ENCODE measurements at regions not wholly inside any gene's neighbourhood (a gene's known extent, or its start where the extent isn't known, plus 50 kb on each side); places are given as distances from the start of the nearest gene placed in this dataset.

DNA sequence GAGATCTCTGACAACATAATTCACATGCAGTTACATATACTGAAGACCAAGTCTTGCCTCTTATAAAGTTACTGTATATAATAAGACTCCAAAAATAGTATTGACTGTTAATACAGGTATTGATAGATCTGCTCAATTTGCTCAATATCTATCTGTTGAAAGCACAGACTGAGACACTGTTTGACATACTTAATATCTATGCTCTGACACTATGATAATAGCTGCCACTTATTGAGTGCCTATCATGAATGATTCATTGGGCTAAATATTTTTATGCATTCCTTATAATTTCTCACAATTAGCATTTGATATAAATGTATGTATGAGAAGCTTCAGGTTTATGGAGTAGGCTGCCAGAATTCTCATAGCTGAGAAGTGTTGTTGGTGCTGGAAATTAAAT is 1600.9 kb upstream of the IGFBP7 start:
- DNase-seq (ENCODE audit: low read depth in 4 of 4, low spot score in 2 of 4): no peak

DNA sequence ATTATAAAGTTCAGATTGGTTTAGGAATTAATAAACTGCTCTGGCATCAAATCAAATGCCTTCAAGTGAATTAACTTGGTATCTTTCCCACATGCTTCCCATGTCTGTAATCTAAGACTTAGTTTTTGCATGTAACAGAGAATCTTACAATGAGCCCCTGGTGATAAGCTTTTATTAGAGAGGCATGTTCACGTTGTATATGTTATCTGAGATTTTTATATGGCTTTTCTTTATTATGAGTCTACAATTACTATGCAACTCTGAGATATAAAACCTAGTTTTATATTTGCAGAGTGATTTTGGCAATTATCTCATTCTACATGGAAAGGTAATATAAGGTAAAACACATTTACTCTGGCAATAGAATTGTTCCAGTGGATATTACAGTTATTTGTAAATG is 1578.4 kb upstream of the IGFBP7 start:
- no peak for DNase-seq (ENCODE audit: low read depth in 4 of 4, low spot score in 2 of 4)

DNA sequence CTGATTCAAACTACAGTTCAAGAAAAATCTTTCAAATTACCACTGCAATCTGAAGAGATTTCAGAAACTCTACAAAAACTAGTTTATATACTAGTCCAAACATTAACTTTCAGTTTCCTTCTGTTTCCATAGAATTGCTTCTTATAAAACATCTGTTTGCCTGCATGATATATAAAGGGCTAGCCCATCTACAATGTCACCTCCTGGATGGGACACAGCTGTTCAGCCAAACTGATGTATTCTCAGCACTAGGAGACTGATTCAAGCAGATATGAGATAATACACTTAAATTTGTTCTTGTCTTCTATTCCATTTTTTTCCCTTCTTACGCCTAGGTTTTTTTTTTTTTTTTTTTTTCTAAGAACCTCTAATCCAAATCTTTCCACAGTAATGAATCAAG is 1569.7 kb upstream of the IGFBP7 start:
- DNase-seq (ENCODE audit: low read depth in 4 of 4, low spot score in 2 of 4): peak; percentile 9 to 44 (median 17)

DNA sequence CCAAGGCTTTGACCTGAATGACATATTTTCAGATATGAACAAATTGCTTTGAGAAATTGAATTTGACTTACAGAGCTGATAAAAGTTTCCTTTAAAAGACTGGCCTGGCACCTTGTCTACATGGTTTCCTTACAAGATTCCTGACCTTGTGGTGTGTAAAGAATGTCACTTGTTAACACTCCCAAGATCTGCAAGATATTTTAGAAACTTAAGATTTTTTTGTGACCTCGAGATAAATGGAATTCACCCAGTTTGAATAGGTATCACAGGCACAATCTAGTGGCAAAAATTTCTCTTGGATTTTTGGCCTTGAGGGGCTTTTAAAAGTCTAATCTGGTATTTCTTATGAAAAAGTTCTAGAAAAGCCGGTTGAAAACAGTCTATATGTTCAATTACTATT is 1568.9 kb upstream of the IGFBP7 start:
- no peak for DNase-seq (ENCODE audit: low read depth in 4 of 4, low spot score in 2 of 4)

DNA sequence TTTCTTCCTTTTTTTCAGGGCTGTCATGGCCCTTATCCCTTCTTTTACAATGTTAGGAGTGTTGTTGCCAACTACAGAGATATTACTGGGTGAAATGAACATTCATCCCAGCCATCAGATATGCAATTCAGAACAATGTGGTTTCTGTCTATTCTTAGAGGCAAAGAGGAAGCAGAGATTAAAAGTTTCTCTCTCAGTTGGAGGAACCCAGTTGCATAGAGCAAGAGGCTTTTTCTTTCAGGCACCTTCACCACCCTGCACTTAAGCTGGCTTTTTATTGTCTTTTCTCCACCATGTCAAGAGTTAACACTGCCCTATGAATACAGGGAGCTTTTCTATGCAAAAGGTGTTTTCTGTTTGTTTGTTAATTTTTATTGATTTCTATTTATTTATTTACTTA is 1559.6 kb upstream of the IGFBP7 start:
- DNase-seq (ENCODE audit: low read depth in 4 of 4, low spot score in 2 of 4): no peak

DNA sequence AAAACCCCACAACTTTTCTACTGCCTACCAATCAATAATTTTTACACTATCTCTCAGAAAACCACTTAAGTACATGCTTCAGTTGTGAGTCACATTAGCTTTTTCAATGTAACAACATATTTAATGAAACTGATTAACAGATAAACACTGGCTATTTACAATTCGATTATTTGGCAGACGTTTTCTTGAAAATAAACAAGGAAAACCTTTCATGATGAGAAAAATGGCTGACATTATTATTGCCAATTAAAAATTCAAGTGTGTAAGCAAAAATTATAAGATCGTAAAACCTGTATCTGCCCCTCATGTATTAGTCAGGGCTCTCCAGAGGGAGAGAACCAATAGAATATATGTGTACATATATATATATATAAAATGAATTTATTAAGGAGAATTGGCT is 1555.5 kb upstream of the IGFBP7 start:
- DNase-seq (ENCODE audit: low read depth in 4 of 4, low spot score in 2 of 4): no peak

DNA sequence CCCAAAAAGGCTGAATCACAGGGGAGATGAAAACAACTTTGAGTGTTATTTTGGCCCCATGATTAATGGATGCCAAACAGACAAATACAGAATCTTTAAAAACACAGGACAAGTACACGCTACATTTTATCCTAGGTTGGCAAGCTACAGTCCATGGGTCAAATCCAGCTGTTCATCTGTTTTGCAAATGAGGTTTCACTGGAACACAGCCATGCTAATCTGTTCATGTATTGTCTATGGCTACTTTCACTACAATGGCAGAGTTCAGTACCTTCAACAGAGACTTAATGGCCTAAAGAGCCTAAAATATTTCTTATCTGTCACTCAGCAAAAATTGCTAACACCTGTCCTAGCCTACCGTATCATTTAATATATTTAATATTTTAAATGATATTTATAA is 1548.5 kb upstream of the IGFBP7 start:
- no peak for DNase-seq (ENCODE audit: low read depth in 4 of 4, low spot score in 2 of 4)

DNA sequence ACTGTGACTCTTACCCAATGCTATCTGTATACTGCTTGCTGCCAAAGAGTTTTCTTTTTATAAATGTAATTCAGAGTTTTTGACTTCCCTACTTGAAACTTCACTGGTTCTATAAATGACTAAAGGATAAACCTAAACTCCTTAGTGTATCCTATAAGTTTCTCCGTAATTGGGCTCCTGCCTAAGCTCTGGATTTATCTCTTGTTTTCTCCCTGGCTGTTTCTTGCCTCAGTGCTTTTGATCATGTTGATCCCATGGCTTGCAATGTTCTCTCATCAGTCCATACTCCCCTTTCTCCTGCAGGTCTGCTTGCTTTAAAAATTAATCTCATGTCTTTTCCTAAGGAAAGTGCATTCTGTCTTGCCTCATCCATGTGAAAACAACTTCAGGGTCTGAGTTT is 1543.1 kb upstream of the IGFBP7 start:
- no peak for DNase-seq (ENCODE audit: low read depth in 4 of 4, low spot score in 2 of 4)

DNA sequence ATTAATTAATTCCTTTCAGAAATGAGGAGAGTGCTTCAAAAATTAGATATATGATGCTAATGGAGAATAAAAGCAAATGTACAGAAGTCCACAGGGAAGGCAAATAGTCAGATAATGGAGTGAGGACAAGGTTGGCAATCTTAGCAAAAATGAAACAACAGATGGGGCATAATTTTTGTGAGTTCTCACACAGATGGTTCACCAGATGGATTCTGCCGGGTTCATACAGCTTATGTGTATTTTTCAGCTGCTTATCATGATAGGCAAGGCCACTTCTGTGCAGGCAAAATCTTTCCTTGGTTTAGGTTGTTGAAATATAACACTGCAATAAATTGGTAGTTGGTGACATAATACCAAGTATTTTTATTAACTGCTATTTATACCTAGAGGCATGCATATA is 1539.0 kb upstream of the IGFBP7 start:
- no peak for DNase-seq (ENCODE audit: low read depth in 4 of 4, low spot score in 2 of 4)

DNA sequence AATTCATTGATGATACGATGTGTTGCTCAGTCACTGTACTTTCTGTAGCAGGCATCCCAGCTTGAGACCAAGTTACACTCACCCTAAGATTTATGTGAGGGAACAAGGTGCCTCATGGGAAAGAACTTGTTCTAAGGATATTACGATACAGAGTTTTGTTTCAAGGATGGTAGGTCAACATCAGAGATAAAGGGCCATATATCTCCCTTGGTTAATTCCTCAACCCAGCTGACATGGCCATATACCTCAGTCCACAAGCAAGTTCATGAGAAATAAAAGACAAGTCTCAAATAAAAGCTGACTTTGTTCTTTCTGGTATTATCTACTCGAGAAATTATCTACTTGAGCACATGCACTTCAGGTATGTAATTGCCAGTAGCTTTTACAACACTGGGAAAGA is 1535.9 kb upstream of the IGFBP7 start:
- no peak for DNase-seq (ENCODE audit: low read depth in 4 of 4, low spot score in 2 of 4)

DNA sequence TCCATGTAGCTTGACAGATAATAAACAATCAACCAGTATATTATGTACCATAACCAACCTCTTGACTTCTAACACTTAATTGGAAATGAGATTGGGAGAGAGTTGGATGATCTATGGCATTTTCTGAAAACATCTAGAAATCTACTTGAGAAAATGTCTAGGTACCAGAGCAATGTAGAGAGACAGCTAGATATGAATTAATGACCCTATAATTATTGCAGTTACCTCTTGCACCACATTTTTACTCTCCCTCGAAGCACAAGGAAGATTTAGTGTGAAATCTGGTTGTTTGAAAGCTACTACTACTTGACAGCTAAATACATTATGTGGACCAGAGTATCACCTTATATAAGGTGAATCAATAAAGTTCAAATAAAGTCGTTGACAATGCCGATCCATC is 1534.4 kb upstream of the IGFBP7 start:
- DNase-seq (ENCODE audit: low read depth in 4 of 4, low spot score in 2 of 4): no peak

DNA sequence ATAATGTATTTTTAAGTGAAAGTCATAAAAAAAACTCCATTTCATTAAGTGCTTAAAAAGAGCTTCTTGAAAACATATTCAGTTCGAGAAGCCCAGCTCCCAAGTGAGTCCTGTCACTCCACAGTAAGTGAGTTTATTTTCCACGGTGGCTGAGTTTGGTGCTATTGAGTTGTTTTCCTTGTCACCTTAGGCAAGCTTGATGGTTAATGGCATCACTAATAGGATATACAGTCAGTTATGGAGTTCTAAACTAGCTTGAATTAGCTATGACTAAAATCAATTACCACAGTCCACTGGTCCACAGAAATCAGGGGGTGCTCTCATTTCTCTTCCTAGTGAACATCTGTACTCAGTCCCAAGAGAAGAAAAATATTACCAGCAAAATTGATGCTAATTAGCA is 1526.2 kb upstream of the IGFBP7 start:
- DNase-seq (ENCODE audit: low read depth in 4 of 4, low spot score in 2 of 4): no peak

DNA sequence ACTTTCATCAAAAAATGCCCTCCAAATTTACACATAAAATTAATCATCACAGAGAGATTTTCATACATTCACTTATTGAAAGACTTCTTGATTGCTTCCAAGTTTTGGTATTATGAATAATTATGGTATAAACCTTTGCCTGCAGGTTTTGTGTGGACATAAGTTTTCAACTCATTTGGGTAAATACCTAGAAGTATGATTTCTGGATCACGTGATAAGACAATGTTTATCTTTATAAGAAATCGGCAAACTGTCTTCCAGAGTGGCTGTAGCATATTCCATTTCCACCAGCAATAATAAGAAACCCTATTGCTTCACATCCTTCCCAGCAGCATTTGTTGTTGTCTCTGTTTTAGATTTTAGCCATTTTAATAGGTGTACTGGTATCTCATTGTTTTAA is 1507.0 kb upstream of the IGFBP7 start:
- DNase-seq (ENCODE audit: low read depth in 4 of 4, low spot score in 2 of 4): no peak

DNA sequence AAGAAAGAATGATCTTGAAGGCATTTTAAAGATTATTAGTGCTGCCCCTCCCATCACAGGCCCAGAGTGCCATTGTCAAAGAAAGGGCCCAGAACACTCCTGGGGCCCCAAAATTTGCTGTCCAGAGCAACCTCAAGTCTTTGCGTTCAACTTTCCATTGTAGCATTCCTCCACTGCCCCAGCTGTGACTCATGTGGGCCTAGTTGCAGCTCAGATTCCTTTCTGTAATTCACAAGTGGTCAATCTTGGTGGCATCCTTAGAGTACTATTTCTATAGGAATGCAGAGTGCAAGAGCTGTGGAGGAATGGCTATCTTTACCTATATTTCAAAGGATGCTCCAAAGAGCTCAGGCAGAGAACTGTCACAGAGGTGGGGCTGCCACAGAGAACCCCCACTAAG is 1500.8 kb upstream of the IGFBP7 start:
- no peak for DNase-seq (ENCODE audit: low read depth in 4 of 4, low spot score in 2 of 4)

DNA sequence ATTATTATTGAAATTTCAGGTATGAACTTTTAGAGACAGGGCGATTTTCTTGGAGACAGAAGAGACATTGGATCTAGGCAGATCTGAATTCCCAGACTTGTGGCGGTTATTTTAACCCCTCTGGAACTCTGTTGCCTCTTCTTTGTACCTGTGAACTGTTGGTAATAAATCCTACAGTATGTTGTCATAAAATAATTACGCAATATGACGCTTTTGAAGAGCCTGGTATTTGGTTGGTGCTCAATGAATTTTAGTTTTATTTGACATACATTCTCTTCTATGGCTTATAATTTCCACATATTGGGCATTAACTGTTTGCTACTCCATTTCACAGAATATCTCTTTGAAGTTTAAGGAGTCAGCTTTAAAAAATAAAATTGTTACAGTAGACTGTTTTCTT is 1496.1 kb upstream of the IGFBP7 start:
- no peak for DNase-seq (ENCODE audit: low read depth in 4 of 4, low spot score in 2 of 4)

DNA sequence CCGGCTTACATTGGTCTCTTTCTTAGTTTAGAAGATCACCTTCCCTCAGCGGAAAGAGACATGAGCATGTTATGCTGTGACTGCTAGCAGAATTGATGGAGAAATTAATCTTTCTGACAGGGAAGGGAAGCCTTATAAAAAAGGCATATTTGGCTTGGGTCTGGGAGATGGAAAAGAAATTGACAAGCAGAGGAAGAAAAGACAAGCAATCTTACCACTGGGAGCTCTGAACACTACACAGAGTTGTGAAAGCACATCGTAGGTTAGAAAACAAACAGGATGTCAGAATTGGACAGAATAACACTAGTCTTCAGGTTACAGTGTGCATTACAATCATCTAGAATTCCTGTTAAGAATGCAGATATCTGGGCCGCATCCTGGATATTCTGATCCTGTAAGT is 1493.8 kb upstream of the IGFBP7 start:
- DNase-seq (ENCODE audit: low read depth in 4 of 4, low spot score in 2 of 4): no peak

DNA sequence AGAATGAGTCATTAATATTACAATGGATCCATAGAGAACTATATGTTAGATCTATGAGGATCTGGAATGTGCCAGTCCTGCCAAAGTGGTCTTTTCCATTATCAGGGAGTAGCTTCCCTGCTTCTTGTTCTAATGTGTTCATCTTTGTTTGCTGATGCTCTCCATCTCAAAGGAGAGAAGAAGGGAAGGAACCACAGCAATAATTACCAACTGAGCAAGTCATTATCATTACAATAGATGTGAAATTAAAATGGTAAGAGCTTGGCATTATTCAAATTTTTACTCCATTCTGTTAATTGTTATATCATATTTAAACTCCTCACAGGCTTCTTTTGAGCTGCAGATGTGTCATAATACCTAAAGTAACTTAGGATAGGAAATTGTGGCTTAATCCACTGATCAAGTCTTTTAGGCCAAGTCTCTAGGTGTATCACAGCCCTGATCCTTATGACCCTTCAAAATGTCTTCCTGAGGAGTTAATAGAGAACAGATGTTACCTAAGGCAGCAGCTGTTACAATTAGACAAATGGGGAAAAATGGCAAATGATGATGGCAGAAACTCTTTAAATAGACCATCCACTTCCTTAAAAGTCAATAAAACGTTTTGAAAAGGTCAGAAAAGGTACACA is 1492.7 kb upstream of the IGFBP7 start:
- no peak for DNase-seq (ENCODE audit: low read depth in 4 of 4, low spot score in 2 of 4)

DNA sequence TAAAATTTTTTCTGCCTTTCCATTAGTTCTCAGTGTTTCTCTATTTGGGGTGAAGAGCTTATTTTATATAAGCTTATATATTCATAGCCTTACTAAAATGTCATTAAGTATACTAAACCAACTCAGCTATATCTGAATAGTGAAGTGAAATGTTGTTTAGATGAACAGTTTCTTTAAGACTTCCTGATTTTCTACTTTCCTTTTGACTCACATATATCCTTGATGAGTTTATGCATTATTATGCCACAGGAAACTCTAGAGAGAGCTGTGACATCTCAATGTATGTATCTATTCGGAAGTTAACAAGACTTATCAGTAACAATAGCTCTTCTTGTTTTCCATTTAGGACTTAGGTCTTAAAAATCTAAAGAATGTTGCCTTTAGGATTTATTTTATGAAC is 1491.8 kb upstream of the IGFBP7 start:
- DNase-seq (ENCODE audit: low read depth in 4 of 4, low spot score in 2 of 4): no peak

DNA sequence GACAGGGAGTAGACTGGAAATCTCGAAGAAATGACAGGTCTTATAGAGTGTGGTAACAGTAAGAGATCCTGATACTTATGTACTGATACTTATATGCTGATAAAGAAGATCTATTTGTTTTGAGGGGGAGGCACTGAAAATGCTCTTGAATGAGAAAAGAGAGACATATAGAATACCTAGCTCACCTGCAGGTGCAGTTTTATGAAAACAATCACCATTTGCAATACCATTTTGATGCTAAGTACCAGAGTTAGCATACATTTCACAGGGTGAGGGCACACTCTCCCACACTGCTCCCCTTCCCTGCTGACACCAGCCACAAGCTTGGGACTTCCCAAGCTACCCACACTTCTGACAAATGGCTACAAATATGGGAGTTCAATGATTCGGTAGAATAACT is 1490.1 kb upstream of the IGFBP7 start:
- no peak for DNase-seq (ENCODE audit: low read depth in 4 of 4, low spot score in 2 of 4)

DNA sequence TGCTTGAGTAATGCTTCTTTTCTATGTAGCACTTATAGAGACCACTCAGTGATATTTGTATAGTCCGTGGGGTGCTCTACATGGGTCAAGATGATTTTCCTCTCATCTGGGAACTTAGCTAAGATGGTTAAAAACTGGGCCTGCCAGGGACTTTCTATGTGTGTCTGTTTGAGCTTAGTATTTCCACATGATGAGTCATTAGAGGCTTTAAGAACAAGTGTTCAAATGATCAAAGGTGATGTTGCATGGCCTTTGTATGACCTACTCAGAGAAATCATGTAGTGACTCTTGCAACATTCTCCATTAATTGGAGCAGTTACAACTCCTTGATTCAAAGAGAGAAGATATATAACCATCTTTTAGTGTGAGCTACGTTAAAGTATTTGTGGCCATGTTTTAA is 1480.5 kb upstream of the IGFBP7 start:
- no peak for DNase-seq (ENCODE audit: low read depth in 4 of 4, low spot score in 2 of 4)

DNA sequence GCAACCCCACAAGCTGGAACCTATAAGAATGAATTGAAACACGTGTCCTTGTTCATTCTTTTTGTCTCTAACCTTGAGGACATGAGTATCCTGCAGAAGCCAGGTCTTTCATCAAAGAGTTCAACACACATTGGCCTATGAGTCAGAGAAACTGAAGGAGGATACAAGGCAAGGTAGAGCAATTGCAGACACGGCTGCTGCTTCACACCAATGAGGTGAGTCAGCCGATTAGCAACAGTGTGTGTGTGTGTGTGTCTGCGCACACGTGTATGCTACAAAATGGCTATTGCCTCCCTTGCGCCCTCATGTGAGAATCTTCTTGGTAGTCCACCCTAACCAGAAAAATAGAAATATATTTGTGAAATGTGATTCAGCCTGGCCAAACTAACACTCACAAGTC is 1477.7 kb upstream of the IGFBP7 start:
- DNase-seq (ENCODE audit: low read depth in 4 of 4, low spot score in 2 of 4): no peak

DNA sequence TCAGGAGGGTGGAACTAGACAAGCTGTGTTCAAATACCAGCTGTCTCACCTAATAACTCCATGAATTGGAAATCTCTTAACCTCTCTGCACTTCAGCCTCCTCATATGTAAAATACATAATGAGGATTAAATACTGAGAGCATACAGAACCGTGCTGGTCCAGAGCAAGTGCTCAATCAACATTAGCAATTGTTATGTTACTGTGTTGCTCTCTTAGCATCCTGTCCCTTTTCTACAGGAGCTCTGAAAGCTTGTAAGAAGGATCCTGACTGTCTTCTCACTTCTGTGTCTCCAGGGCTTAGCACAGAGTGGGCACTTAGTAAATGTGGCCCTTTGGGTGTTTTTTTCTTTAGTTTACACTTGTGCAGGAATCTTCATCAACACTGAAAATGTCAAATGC is 1456.1 kb upstream of the IGFBP7 start:
- DNase-seq (ENCODE audit: low read depth in 4 of 4, low spot score in 2 of 4): no peak

DNA sequence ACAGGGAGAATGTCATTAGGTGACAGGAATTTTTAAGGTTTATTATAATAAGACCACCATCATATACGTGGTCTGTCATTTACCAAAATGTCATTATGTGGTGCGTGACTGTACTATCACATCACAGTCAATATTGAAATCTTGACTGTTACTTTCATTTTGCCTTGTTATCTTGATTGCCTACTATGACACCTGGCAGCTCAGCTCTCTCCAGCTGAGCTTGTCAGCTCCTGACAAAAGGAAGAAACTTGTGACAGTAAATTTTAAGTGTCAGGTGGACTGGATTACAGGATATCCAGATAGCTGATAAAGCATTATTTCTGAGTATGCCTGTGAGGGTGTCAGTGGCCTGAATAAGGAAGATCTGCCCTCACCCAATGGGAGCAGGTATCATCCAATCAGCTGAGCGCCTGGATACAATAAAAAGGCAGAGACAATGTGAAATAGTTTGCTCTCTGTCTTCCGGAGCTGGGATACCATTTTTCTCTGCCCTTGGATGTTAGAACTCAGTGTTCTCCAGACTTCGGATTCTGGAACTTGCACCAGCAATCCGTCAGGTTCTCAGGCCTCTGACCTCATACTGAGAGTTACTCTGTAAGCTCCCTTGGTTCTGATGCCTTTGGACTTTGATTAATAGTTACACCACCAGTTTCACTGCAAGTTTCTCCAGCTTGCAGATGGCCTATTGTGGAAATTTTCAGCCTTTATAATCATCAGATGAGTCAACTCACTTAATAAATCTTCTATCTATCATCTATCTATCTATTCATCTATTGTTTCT is 1454.7 kb upstream of the IGFBP7 start:
- DNase-seq (ENCODE audit: low read depth in 4 of 4, low spot score in 2 of 4): no peak
